Dermis blood vessel endothelial cell (primary cell): ENCODE measurements at regions not wholly inside any gene's neighbourhood (a gene's known extent, or its start where the extent isn't known, plus 50 kb on each side); places are given as distances from the start of the nearest gene placed in this dataset.
"Not testable (repeated sequence)": the region's sequence is repeated elsewhere in the genome, so short reads cannot be mapped to it uniquely, and the experiment has no call there.

Experiments used
- DNase-seq: peaks from one replicate; pipeline ENCODE4 v3.0.0; 2010

DNA sequence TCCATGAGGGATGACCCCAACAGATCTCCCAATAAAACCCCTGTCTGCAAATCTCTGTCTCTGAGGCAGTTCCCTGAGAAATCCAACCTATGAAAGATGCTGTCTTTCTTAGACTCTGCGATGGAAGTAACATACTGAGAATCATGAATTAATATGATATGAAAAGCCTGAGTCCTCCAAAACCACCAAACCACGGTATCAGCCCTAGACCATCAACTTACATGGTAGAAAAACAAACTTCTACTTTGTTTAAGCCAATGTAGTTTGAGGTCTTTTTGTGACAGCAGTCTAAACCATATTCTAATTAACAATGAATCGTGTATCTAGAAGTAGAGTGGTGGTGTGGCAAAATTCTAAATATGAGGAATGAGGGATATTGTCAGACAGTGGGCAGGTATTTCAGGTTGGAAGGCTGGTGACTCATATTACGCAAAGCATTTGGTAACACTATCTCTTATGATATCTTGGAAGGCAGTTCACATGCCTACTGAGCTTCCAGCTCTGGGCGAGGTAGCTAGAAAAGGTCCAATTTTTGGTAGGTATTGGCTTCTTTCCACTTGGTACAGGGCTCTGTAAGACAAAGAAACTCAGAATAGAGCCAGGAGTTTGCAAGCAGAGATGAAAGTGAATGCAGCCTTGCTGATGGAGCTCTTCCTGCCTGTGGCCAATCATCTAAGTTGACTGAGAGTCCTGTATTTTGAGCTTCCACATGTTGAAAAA lies 215.8 kb downstream of the ZFP36L2 start:
- DNase-seq = no peak

DNA sequence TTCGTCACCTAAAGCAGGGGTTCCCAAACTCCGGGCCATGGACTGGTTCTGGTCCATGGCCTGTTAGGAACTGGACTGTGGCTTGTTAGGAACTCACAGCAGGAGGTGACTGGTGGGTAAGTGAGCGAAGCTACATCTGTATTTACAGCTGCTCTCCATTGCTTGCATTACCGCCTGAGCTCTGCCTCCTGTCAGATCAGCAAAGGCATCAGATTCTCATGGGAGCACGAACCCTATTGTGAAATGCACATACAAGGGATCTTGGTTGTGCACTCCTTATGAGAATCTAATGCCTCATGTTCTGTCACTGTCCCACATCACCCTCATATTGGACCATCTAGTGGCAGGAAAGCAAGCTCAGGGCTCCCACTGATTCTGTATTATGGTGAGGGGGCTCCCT lies 217.0 kb downstream of the ZFP36L2 start:
- DNase-seq = no peak

DNA sequence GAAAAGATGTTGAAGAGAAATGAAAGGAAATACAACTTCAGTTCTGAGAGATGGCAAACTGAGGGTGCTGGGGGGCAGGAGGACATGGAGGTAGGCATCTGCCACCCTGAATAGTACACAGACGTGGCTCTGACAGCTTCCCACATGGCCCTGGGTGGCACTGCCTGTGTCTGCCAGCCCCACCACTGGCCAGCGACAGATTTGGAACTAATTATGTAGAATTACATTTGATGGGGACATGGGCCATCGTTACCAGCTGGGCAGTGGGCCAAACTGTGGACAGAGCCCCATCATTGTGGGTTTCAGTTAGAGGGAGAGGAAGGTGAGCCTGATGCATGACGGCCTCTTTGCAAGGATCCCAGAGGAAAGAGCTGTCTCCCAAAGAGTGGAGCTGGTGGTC lies 216.0 kb upstream of the HAAO start:
- no peak for DNase-seq

DNA sequence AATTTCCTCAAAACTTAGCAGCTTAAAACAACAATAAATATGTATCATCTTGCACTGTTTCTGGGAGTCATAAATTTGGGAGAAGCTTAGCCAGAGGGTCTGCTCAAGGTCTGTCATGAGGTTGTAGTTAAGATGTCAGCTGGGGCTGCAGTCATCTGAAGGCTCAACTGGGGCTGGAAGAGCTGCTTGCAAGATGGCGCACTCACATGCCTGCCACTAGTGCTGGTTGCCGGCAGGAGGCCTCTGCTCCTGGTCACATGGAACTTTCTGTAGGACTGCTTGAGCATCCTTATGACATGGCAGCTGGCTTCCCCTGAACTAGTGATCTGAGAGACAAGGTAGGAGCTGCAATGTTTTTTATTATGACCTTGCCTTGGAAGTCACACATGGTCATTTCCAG lies 215.5 kb upstream of the HAAO start:
- no peak for DNase-seq

DNA sequence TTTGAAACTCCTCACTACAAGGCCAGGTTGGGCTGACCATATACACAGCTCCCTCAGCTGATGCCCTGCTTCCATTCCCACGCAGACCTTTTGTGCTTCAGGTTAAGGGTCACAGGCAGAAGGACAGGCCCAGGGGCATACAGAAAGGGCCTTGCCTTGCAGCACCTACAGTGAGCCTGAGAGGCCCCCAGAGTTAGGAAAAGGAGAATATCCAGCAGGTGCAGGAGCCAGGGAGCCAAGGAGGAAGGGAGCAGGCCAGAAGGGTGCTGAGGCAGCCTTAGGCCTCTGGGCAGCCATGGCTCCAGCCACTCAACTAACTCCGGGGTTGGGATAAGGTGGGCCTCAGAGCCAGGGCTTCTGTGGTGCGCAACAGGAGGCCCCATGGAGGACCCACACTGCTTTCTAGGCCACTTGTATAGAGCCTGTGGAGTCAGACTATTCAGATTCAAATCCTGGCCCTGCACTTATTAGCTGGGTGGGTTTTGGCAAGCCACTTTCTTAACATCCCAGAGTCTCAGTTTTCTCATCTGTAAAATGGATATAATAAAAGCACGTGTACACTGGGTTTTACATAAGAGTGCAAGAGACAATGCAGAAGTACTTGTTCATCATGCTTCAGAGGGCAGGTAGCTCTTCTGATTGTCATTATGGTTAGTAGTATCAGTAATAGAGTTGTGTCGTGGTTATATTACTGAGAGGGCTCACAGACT lies 214.6 kb upstream of the HAAO start:
- no peak for DNase-seq

DNA sequence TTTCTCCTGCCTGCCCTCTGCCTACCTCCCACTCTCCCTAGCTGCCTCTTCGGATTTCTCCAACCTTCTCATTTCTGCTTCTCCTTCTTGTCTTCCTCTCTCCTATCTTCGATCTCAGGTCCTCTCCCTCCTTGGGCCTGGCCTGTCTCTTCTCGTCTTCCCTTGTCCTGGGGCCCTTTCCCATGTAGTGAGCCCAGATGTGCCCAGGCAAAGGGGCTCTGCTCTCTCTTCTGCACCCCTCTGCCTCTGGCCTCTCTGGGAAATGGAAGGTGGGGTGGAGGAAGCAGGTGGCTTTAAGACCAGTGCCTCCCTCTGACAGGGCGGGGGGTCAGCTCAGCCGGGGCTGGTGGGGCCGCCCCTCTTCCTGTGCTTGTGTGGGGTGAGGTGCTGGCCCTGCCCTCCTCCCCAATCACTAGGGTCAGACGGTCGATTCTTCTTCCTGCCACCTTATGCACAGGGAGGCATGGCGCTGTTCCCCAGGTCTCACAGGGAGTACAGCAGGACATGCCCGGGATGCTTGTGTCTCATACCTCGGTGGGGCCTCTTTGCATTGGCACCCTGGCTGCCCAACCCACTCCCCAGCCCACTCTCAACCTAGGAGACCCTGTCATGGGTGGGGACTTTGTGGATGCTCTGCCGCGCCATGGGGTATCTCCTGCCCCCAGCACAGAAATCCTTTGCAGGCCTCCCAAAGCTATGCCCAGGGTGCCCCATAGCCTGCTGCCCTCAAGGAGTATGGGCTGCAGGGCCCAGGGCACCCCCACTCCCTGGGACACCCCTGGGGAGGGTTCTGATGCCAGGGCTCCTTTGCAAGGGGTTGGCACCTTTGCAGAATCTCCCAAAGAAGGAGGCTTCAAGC lies 213.8 kb upstream of the HAAO start:
- no peak for DNase-seq

DNA sequence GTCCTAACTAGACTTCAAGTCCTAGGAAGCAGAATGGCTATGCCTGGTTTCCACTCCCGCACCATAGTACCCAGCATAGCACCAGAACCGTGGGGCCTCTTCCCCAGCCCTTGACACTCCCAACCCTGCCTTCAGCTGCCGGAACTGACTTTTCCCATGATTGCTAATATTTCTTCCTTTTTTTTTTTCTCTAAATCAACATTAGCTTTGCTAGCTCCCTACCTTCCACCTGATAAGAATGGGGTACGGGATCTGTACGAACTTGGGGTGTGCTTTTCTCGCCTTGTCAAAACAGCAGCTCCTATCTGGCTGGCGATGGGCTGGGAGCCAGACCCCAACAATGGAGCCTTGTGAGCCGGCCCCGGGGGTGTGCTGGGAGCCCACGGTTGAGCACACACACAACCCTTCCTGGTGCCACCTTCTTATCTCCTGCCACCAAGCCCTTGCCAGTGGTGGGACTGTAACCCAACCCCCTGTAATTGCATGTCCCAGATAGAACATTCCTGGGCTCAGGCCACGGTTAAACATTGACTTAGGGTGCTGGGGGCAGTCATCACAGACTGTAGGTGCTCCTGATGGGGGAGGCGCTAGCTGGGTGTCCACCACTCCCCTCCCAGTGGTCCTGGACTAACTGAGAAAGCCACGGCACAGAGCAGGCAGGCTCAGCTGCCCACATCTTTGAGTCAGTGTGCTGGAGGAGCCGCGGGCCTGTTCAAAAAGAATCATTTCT lies 213.0 kb upstream of the HAAO start:
- DNase-seq = no peak

DNA sequence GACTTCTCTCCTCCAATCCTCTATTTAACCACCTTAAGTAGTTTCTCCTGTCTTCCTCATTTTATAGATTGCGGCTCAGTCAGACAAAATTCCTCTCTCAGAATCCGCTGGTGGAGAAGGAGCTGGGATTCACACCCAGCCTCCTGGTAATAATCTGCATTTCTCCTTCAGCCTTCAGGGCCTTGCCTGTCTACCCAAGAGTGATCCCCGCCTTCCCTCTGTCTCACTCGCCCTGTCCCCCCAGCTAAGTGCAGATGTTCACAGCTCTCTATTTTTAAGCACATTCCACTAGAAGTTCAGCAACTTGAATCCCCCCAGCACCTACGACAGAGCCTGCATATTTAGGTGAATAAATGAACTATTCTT lies 212.5 kb upstream of the HAAO start:
- no peak for DNase-seq

DNA sequence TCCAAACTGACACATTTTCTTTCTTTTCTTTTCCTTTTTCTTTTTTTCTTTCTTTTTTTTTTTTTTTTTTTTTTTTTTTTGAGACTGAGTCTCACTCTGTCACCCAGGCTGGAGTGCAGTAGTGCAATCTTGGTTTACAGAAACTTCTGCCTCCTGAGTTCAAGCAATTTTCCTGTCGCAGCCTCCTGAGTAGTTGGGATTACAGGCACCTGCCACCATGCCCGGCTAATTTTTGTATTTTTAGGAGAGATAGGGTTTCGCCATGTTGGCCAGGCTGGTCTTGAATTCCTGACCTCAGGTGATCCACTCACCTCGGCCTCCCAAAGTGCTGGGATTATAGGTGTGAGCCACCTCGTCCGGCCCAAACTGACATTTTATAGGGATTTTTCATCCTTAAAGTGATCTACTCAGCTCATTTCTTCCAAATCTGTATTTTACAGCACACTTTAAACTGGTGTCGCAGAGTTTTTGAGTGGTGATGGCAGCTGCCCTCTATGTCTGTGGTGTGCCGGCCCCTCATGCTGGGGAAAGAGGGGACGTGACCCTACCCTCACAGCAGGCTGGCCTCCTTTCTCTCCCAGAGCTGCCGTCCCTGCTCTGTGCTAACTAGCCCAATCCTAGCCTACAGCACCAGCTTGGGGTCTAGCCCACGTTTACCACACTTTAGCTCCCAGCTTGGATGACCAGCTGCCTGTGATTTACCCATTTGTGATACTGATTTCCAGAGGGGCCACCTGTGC lies 211.9 kb upstream of the HAAO start:
- not testable (repeated sequence) for DNase-seq

DNA sequence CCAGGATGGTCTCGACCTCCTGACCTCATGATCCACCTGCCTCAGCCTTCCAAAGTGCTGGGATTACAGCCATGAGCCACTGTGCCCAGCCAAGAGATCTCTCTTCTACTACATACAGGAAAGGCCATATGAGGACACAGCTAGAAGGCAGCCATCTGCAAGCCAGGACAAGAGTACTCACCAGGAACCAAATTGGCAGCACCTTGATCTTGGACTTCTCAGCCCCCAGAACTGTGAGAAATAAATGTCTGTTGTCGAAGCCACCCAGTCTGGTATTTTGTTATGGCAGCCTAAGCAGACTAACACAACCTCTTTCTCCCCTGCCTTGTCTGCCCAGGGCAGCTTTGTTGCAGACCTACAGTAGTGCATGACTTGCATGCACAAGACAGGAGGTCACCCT lies 211.3 kb upstream of the HAAO start:
- no peak for DNase-seq

DNA sequence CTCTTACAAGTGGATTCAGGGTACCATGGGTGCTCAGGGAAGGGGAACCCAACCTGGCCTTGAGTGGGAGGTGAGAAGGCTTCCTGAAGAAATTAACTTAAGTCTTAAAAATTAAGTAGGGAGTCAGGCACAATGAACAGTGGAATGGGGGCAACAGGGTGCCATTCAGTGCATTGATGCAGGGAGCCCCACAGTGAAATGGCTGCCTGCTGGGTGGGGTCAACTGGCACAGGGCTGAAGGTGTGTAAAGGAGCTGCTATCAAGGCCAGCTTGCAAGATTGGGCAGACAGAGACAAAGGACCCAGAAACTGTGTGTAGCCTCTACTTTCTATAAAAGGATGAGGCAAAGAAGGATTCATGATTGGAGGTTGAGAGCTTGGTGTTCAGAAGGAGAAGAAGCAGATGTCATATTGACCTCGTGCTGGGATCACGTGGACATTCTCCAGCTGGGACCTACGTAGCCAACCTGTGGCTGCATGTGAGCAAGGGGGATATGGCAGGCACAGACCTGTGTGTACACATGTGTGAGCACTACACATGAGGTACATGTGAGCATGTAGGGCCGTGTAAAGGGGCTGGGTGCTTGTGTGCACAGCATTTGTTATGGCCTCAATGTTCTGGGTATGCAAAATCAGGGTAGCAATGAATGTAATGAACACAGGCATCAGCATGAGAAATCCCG lies 209.5 kb upstream of the HAAO start:
- DNase-seq = no peak

DNA sequence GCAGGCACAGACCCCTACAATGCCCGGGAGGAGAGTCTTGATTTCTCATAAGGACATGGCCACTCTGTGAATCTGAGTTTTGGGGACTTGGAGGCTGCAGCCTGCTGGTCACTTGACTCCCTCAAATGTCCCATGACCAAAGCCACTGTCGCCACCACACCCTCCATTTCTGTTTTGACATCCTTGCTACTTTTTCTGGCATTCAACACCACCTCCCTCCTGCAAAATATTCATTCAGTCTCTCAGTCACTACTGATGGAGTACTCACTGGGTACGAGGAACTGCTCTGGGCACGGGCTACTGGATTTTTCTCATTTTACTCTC lies 208.6 kb upstream of the HAAO start:
- DNase-seq = no peak

DNA sequence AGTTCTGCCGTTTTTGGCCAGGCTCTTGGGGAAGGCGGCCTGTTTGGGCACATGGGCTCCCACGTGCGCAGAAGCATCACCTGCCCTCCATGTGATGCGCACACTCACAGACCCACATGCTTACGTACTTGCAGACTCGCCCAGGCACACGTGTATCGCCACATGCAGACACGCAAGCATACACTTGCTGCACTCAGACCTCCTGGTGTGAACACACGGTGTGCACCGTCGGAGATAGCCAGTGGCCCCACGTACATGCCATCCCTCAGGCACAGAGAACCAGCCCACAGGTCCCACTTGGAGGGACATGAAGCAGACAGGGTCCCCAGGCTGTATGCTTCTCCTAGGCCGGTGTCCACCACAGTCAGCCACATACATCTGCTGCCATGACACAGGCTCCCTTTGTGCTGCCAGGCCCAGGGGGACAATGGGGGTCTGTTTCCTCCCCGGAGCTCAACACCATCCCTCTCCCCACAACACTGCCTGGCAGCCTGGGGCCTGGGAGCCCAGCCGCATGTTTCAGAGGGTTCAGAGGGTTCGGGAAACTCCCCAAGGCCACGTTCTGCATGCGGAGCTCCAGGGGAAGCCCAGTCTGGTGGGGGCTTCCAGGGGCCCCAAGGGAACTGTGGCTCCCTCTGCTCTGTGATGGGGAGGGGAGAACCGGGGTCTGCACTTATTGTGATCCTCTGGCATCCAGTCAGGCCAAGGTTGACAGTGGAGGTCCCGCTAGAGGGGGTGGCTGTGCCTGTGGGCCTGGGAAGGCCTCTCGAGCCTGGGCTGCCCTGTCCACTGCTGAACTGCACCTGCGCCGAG lies 208.1 kb upstream of the HAAO start:
- DNase-seq = no peak

DNA sequence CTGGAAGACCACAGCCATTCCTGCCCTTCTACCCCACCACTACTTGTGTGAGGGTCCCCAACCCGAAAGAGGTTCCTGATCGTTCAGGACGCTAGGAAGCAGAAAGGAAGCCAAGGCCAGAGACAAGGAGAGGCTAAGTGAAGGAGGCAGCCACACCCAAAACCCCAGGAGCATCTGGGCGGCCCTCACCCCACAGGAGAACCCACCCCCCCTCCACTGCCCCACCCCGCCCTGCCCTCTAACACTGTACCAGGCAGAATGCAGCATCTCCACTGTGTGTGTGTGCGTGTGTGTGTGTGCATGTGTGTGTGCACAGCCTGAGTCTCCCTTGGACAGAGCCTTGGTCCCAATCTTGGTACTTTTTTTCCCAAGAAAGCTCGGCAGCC lies 207.5 kb upstream of the HAAO start:
- DNase-seq = no peak

DNA sequence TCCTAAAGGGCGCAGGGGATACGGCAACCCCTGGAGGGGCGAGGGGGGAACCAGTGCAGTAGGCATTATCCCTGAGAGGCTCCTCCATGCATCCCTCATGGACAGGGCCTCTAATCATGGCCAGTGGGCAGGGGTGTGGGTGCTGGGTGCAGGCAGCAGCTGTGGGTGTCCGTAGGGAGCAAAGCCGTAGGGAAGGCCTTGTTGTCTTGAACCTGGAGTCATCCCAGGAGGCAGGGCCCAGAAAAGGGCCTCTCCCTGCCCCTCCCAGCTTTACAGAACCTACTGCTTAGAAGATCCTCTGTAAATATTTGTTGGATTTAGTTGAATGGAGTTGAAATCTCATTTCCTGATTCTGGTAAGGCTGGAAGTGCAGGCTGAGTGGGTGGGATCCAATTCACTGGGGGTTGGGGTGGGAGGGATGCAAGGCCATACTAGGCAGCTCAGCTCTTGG lies 207.0 kb upstream of the HAAO start:
- DNase-seq = no peak

DNA sequence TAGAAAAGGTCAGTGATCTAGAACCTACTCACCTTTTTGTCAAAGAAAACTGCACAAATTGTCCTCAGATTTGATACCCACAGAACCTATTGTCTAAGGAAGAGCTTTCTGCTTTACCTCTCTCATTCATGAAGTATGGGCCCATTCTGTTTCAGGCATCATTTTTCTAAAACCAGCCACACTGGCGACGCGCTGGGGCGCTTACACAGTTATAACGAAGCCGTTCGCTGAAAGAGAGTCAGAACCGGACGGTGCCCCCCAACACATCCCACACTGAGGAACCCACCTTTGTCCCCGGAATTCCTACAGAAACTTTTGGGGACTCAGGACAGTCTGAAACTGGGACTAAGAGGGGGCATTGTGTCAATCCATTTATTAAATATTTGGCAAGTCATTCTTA lies 206.3 kb upstream of the HAAO start:
- DNase-seq = no peak

DNA sequence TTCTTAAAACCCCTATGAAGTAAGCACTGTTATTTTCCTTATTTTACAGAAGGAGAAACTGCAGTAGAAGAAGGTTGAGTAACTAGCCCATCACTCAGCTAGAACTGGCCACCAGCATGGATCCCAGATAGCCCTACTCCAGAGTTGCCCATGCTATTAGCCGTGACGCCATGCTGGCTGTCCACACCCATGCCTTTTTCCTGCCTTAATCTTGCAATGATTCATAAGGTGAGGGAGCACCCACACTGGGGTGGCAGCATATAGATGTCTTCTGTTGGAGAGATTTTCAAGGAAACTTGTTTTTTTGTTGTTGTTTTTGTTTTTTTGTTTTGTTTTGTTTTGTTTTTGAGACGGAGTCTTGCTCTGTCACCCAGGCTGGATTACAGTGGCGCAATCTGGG lies 204.1 kb upstream of the HAAO start:
- DNase-seq = no peak

DNA sequence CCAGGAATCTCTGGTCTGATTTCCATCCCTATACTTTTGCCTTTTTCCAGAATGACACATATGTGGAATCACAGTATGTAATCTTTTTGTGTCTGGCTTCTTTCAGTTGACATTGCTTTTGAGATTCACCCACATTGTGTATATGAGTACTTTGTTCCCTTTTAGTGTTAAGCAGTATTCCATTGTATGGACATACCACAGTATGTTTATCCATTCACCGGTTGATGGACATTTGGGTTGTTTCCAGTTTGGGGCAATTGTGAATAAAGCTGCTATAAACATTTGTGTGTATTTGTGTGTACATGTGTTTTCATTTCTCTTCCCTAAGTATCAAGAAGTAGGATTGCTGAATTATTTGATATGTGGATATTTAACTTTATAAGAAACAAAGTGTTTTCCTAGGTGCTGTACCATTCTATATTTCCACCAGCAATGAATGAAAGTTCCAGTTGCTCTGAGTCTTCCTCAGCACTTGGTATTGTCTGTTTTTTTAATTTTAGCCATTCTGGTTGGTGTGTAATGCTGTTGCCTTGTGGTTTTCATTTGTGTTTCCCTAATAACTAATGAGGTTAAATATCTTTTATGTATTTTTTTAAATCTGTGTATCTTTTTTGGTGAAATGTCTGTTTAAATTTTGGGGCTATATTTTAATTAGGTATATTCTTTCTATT lies 203.5 kb upstream of the HAAO start:
- DNase-seq = no peak

DNA sequence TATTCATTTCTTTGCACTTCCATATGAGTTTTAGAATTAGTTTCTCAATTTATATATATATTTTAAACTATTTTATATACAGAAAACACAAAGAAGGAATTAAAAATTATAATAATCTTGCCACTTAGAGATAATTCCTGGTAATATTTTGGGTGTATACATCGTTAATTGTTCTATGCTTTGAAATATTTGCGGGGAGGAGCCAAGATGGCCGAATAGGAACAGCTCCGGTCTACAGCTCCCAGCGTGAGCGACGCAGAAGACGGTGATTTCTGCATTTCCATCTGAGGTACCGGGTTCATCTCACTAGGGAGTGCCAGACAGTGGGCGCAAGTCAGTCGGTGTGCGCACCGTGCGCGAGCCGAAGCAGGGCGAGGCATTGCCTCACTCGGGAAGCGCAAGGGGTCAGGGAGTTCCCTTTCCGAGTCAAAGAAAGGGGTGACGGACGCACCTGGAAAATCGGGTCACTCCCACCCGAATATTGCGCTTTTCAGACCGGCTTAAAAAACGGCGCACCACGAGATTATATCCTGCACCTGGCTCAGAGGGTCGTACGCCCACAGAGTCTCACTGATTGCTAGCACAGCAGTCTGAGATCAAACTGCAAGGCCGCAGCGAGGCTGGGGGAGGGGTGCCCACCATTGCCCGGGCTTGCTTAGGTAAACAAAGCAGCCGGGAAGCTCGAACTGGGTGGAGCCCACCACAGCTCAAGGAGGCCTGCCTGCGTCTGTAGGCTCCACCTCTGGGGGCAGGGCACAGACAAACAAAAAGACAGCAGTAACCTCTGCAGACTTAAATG lies 197.1 kb upstream of the HAAO start:
- DNase-seq = not testable (repeated sequence)
